Activated effector memory CD4-positive, alpha-beta T cell treated with anti-CD3 and anti-CD28 coated beads, Interleukin-2, amount 50 U/mL, for 16 hours (primary cell): ENCODE measurements at regions not wholly inside any gene's neighbourhood (a gene's known extent, or its start where the extent isn't known, plus 50 kb on each side); places are given as distances from the start of the nearest gene placed in this dataset.

Source experiments
- DNase-seq: peaks from one replicate; pipeline ENCODE4 v3.0.0-alpha.2; 2020

GRCh38 chr2:220309215-220309614, 681.8 kb downstream of the SLC4A3 start:
- no peak for DNase-seq

GRCh38 chr2:220310451-220310861, 683.0 kb downstream of the SLC4A3 start:
- DNase-seq: no peak

GRCh38 chr2:220315098-220315823, 687.8 kb downstream of the SLC4A3 start:
- DNase-seq: no peak

- DNase-seq: no peak
These were observed 690.6 kb downstream of the SLC4A3 start for GRCh38 chr2:220318037-220318436.

- no peak for DNase-seq
These were observed 691.1 kb downstream of the SLC4A3 start for GRCh38 chr2:220318508-220318907.

GRCh38 chr2:220320326-220320725, 692.9 kb downstream of the SLC4A3 start:
- DNase-seq: no peak

GRCh38 chr2:220332886-220333285, 705.5 kb downstream of the SLC4A3 start:
- DNase-seq: no peak

- no peak for DNase-seq
These were observed 706.8 kb downstream of the SLC4A3 start for GRCh38 chr2:220334210-220334609.

- DNase-seq: no peak
These were observed 707.6 kb downstream of the SLC4A3 start for GRCh38 chr2:220334871-220335590.

GRCh38 chr2:220335591-220335915, 708.1 kb downstream of the SLC4A3 start:
- DNase-seq: no peak

GRCh38 chr2:220336771-220337170, 709.3 kb downstream of the SLC4A3 start:
- no peak for DNase-seq

GRCh38 chr2:220337611-220338440, 710.4 kb downstream of the SLC4A3 start:
- no peak for DNase-seq

- DNase-seq: no peak
These were observed 713.6 kb downstream of the SLC4A3 start for GRCh38 chr2:220341014-220341413.

GRCh38 chr2:220346919-220347318, 719.5 kb downstream of the SLC4A3 start:
- DNase-seq: no peak

GRCh38 chr2:220347626-220348025, 720.2 kb downstream of the SLC4A3 start:
- DNase-seq: no peak

GRCh38 chr2:220348206-220348605, 720.8 kb downstream of the SLC4A3 start:
- DNase-seq: no peak

GRCh38 chr2:220353897-220354296, 726.5 kb downstream of the SLC4A3 start:
- no peak for DNase-seq

GRCh38 chr2:220356076-220356475, 728.6 kb downstream of the SLC4A3 start:
- no peak for DNase-seq

- DNase-seq: no peak
These were observed 737.6 kb downstream of the SLC4A3 start for GRCh38 chr2:220365023-220365422.

- no peak for DNase-seq
These were observed 739.3 kb downstream of the SLC4A3 start for GRCh38 chr2:220366765-220367164.

GRCh38 chr2:220370764-220371163, 743.3 kb downstream of the SLC4A3 start:
- no peak for DNase-seq

GRCh38 chr2:220371211-220371610, 743.8 kb downstream of the SLC4A3 start:
- DNase-seq: no peak

- no peak for DNase-seq
These were observed 746.4 kb downstream of the SLC4A3 start for GRCh38 chr2:220373878-220374277.

GRCh38 chr2:220374282-220374681, 746.9 kb downstream of the SLC4A3 start:
- DNase-seq: no peak
